ENCODE measurements at regions not wholly inside any gene's neighbourhood (a gene's known extent, or its start where the extent isn't known, plus 50 kb on each side); places are given as distances from the start of the nearest gene placed in this dataset.

DNA sequence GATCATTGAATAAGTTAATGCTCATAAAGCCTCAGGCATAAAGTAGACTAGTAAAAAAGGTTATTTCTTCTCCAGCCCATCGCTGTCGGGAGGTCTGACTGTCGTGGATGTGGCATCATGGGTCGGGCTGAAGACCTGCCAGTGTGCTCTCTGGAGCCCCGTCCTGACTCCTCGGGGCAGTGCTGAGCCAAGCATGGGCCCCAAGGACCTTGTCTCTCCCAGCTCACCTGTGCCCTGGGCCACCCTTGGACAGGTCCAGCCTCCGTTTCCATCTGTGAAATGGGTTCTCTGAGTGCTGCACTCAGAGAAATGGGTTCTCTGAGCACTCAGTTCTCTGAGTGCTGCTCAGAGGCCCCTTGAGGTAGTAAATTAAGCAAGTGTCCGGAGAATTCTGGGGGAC, 269.0 kb downstream of the GADD45G start:
- TF ChIP-seq GATA3 (IDR thresholded peaks at IDR 0.05; ENCODE audit: low read depth, low read length): no peak
- TF ChIP-seq GATA2 (IDR thresholded peaks at IDR 0.05; ENCODE audit: low read depth, low read length): no peak

All from SH-SY5Y (cell line).